C4-2B (cell line): ENCODE measurements at regions not wholly inside any gene's neighbourhood (a gene's known extent, or its start where the extent isn't known, plus 50 kb on each side); places are given as distances from the start of the nearest gene placed in this dataset.

Experiments used
- H3K27ac ChIP-seq: fragments of 450-650 bp; 2 replicates; pipeline ENCODE4 v1.5.1; 2017
- CTCF ChIP-seq: fragments of 450-650 bp; conservative IDR thresholded peaks from 2 replicates; pipeline ENCODE4 v1.5.1; 2017; ENCODE audit warnings: mild to moderate bottlenecking
- ZFX ChIP-seq: fragments of 450-650 bp; IDR thresholded peaks from 2 replicates; pipeline ENCODE4 v1.6.1; 2017

GRCh38 chr6:26164120-26164505, 76.9 kb downstream of the HFE start:
- no peak overlapping the region for H3K27ac ChIP-seq
- TF ChIP-seq CTCF (no peak), ZFX (no peak)

GRCh38 chr6:26165261-26165790, 78.1 kb downstream of the HFE start:
- H3K27ac ChIP-seq: no peak overlapping the region
- TF ChIP-seq CTCF (no peak), ZFX (no peak)

GRCh38 chr6:26170181-26170580, 83.0 kb downstream of the HFE start:
- no peak overlapping the region for H3K27ac ChIP-seq
- TF ChIP-seq CTCF: no peak
- no peak for TF ChIP-seq ZFX

- no peak overlapping the region for H3K27ac ChIP-seq
- TF ChIP-seq CTCF (no peak), ZFX (no peak)
Measured at GRCh38 chr6:26170951-26171841, 84.0 kb downstream of the HFE start.

- TF ChIP-seq ZFX (no peak), CTCF (no peak)
- H3K27ac ChIP-seq: no peak overlapping the region
Measured at GRCh38 chr6:26172608-26172968, 85.4 kb downstream of the HFE start.

GRCh38 chr6:26173836-26174145, 86.6 kb downstream of the HFE start:
- H3K27ac ChIP-seq: no peak overlapping the region
- TF ChIP-seq CTCF: no peak

- TF ChIP-seq CTCF (no peak), ZFX (no peak)
- H3K27ac ChIP-seq: no peak overlapping the region
Measured at GRCh38 chr6:26175033-26175427, 87.8 kb downstream of the HFE start.
